HG03575 (cell line): ENCODE measurements at regions not wholly inside any gene's neighbourhood (a gene's known extent, or its start where the extent isn't known, plus 50 kb on each side); places are given as distances from the start of the nearest gene placed in this dataset.

Experiments
- ATAC-seq: cut with Tn5 transposase; IDR thresholded peaks from one replicate; pipeline ENCODE4 v1.9.1; 2021; ENCODE audit not compliant: unreplicated experiment, insufficient number of reproducible peaks, low FRiP score; ENCODE audit errors: extremely low read depth

DNA sequence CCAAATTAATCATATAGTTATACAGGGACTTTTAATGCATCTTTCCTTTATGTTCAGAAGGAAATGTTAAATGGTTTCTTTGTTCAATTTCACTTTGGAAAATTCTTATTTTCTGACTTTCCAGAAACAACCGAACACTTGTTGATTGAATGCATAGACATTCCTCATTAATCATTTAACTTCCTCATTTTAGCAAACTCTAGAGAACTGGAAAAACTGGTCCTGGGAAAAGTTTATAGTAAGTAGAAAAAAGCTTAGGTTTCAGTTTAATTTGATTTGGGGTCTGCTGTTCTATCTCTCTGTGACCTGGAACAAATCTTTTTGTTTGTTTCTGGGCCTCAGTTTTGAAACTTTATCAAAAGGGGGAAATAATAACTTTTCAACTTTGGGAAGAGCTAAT is 320.4 kb downstream of the CMPK2 start:
- ATAC-seq = no peak

DNA sequence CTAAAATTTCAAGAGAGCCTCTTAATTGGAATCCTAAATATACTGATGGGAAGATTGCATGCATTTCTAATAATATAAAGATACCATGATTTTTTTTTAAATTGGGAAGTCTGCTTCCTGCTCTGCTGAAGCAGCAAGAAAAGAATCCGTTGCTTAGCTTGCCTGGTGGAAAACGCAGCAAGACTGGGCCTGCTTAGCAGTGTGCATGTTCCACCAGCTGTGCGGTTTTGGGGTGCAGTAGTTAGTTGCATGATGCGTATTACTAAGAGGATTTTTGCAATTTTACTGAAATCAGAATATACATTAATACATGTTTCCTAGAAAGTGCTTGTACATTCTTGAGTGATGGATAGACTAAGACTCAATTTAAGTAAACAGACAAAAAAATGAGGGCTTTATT is 319.9 kb downstream of the CMPK2 start:
- ATAC-seq = no peak

DNA sequence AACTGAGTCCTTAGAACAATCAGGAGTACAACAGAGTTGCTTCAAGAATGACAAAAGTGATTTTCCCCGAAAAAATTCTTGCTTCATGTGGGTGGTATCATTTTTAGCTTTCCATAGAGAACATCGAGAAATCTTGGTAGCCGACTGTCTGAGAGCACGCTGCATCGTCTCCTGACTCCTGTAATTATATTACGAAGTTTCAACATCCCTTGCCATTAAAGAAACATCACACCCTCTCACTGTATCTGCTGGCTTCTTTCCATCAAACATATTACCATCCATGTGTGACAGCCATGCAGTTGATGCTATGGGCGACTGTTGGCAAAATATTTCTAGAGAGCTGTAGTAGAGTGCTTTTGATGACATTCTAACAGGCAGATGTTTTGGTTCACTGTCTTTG is 311.2 kb downstream of the CMPK2 start:
- ATAC-seq = no peak

DNA sequence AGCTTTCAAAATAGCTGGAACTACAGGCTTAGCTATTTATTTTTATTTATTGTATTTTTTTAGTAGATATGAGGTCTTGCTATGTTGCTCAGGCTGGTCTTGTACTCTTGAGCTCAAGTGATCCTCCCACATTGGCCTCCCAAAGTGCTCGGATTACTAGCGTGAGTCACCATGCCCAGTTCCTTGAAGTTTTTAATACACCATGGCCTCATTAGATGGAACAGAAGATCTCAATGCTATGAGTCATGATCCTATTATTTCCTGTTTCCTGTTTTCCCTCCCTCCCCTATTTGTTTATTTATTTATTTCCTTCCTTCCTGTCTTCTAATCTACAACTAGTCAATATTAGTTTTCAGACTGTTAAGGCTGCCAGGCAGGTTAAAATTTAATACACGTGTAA is 309.0 kb downstream of the CMPK2 start:
- no peak for ATAC-seq

DNA sequence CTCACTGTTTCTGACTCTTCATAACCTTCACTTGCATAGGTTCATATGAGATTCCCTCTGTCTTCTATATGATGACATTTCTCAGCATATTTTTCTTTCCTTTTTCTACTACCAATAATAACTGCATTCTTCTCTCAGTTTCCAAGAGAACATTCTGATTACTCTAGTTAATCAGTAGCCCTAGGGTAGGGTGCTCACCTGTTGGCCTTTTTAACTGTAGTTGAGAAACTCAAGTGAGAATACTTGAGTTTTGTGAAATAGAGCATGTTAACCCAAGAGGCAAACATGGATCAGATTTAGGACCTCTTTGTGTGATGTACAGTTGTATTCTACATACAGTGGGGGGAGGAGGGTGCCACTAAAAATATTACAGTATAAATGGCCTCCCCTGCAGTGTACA is 308.0 kb downstream of the CMPK2 start:
- ATAC-seq = no peak

DNA sequence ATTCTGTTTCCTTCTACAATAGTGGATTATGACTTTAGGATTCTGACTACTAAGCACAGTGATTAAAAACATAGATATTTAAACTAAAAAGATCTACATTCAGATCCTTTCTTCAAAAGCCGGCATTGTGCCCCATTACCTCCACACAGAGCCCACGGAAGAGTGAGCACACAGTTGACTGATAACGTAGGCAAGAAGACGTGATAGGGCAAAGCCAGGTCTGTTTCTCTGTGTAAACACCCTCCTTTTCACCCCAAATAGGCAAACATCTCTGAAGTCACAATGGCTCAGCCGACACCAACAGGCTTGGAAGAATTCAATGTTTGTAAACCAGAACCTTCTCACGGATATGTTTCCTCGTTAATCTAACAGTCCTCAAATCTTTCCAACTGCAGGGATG is 302.9 kb downstream of the CMPK2 start:
- no peak for ATAC-seq

DNA sequence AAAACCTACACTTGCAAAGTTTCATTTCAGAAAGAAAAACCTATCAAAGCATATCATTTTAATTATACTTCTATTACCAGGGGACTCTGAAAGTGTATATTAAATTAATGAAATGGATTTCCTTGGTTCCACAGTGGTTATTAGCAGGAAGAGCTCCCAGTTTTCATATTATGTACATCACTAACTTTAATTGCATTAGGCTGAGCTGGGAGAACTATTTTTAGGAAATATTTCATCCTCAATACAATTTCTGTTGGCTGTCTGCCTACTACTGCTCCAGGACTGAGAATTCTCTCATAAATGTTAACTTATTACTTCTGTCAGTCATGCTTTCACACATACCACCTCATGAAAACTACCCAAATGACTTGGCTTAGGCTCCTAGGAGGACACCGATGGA is 301.4 kb downstream of the CMPK2 start:
- no peak for ATAC-seq

DNA sequence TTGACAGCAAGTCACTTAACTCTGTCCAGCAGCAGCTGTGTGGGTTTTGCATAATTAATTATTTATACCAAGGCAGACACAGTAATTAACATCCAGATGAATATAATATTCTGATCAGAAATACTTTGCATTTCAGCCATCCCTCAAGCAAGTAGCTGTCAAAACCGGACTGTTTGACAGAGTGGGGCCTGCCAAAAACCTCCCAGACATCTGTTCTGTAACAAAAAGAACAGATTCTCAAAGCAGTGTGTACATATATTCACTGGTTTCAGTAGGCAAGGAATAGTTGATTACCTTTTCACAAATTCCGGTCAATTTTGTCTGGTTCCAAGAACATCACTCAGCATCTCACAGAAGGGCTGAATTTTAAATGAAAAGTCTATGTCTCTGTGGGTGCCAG is 291.6 kb downstream of the CMPK2 start:
- ATAC-seq = no peak

DNA sequence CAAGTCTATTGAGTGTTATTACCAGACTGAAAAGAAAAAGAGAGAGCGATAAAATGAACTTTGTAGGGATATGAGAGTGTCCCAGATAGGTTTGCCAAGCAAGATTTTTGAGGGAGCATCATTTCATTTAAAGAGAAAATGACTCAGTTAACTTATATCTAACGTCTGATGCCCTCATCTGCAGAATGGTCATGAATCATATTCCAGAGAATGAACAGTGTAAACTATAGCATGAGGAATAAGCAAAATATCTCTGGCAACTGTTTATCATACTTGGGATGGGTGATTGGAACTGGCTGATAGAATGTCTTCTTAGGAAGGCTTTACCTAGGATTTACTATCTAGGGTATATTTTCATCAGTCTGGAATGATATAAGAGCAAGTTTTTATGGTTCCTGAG is 289.4 kb downstream of the CMPK2 start:
- no peak for ATAC-seq

DNA sequence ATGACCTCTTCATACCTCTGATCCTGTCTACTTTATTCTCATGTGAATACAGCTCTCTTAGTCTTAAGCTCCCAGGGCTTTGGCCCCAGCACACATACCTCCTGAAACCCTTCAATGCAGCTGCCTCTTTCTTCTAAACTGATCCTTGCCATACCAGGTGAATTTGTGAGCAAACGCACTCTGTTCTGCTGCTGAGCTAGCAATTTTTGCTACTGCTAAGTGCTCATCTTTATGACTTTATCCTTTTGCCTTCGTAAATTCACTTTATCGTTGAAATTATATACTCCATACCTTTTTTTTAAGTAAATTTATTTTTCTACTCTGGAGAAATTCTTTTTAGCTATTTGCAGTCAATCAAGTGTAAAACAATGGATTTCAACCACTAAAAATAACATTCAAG is 287.7 kb downstream of the CMPK2 start:
- no peak for ATAC-seq

DNA sequence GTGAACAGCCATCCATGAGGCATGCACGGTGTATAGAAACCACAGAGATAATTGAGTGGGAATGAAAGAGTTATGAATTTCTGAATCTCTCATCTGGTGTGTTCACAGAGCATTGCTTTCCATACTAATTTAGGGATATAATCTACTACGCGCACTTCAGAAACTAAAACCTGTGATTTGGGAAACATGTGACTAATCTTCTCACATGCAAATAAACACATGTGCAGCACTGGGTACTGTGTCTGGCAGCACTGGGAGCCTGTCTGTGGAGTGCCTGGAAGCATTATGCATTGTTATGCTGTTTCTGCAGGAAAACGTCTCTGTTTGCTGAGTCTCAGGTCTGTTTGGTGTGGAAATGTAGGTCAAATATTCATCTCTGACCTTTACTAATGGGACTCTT is 287.3 kb downstream of the CMPK2 start:
- no peak for ATAC-seq

DNA sequence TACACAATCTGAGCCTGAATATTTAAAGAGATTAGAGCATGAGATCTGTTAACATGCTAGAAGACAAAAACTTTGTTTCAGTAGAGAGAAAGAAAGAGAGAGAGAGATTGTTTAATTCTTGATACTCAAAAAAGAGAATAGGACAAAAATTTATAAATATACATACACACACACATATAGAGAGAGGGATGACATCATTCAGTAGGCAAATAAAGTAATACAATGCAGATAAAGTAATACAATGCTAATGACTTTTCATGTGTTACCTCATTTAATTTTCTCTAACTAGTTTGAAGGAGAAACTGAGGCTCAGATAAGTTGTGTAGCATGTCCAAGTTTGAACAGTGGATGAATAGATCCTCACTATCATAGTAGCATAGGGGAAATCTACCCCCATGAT is 286.4 kb downstream of the CMPK2 start:
- ATAC-seq = no peak

DNA sequence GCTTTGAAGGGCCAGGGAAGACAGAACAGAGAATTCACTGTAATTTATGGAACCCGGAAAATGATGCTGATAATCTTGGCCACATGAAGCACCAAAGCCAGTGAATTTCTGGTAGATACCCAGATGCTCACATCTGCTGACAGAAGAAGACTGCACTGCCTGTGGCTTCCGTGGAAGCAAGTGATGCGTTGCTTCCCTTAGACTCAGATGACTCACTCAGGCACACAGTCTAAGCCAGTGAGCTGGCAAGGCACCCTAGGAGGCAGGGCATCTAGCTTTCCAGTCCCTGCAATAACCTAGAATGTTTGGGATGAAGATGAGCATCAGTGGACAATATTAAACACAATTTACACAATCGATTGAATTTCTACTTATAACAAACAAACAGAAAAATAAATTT is 284.7 kb downstream of the CMPK2 start:
- no peak for ATAC-seq

DNA sequence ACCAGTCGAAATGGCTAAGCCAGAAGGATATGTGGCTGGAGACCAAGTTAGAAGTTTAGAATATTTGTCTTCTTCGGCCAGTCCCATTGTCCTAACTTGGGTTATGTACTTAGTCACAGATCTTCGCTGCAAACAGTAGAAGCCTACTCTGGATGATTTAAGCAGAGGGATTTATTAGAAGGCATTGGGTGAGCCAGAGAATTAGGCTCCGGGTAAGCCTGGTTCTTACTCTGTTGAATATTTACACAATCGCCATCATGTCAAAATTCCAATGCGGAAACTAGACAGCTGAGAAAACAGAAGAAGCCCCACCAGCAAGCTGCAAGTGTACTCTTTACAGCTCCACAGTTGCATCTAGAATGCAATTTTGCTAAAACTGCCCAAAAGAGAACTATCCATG is 276.6 kb downstream of the CMPK2 start:
- no peak for ATAC-seq

DNA sequence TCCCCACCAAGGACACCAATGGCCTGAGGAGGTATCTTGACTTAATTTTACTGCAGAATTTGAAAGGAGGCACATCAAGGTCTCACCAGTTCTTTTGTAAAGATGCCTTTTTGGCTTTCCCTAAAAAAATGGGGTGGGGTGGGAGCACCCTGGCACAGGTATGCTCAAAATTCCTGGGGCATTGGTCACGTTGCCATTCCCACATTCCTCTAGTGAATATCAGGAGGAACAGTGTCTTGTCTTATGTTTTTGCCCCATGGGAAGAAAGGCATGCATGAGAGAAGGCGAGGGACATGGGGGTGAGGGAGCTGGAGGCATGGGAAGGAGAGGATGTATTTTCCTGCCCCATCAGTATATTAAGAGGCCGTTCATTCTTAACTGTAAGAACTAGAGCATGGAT is 275.3 kb downstream of the CMPK2 start:
- no peak for ATAC-seq

DNA sequence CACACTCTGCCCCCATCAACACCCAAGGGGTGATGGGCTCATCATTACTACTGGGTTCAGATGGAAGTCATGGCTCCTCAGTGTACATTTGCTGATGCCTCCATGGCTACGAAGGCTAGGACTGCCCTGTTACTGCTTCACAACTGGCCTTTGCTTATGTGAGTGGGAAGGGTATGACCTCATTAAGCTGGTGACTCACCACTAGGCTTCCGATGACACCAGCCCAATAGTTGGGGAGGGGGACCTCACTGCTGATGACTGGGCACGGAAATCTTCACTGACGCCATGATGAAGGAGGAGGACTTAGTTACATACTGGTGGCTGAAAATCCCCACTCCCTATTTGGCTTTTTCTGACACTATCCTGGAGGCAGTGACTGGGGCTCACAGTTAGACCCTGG is 263.2 kb downstream of the CMPK2 start:
- ATAC-seq = no peak

DNA sequence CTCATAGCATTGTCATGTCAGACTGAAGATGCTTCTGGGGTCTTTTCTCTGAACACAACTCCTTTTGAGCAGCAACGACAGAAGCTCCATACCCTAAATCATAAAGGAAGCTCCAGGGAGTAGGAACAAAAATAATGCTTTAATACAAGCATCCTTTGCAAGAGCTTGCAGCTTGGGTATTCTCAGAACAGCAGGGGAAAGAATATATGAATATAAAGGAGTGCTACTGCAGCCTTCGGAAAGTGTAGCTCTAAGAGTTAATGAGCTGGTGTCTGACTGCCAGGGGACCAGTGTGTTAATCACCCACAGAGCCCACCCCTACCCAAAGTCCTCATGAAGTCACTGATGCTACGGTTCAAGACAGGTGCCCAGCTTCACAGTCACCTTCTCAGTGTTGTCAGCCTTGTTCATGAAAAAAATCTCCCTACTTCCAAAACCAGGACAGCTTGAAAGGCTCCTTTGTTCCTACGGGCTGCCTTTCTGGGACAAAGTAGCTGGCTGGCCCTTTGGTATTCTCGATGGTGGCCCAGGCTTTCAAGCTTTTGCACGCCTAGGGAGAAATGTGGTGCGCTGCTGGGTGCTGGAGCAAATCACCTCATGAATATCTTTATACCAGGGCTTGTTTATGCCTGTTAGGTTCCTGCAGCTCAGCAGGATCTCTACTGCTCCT is 259.7 kb downstream of the CMPK2 start:
- ATAC-seq = no peak

DNA sequence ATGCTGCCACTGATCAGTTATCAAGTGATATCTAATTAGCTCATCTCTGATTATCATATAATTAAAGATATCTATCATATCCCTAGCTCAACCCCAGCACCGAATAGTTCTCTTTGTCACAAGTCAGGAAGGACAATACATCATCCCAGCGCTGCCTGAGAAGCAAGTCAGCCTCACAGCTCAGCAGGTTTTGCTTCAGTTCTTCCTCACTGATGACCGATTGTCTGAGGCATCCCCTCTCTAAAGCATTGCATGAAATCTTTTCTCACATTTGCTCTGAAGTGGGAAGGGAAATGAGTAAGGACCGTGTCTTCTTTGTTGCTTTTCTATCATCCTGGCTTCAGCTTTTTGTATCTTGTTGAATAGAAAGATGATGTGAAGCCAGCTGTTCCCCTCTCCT is 247.9 kb downstream of the CMPK2 start:
- no peak for ATAC-seq

DNA sequence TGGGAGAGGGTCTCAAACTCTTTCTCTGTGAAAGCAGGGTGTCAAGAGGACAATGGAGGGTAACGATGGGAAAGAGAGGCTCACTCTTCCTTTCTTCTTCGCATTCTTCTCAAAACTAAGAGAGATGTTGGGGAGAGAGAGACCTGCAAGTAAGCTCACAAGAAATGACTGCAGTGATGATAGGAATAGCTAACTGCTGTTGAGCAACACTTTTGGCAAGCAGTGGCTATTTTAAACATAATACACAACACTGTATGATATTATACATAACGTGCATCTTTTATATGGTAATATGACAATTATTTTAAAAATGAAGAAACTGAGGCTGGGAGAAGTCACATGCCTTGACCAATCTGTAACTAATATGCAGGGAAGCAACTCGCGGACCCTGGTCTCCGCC is 247.5 kb downstream of the CMPK2 start:
- no peak for ATAC-seq

DNA sequence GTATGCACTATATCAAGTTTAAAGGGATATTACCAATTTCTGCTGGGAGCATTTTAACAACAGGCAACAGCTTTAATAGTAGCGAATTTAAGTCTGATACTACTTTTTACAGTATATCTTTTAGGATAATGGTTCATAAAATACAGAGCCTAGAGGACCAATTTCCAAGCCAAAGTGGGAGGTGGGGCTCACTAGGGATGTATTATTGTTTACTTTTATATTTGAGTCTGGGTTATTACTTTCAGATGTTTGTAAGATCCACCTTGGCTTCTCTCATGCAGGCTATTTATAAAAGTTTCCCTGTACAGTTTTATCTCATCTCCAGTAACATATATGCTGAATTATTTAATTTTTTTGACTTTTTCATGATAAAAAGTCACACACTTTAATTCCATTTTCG is 242.0 kb downstream of the CMPK2 start:
- ATAC-seq = no peak

DNA sequence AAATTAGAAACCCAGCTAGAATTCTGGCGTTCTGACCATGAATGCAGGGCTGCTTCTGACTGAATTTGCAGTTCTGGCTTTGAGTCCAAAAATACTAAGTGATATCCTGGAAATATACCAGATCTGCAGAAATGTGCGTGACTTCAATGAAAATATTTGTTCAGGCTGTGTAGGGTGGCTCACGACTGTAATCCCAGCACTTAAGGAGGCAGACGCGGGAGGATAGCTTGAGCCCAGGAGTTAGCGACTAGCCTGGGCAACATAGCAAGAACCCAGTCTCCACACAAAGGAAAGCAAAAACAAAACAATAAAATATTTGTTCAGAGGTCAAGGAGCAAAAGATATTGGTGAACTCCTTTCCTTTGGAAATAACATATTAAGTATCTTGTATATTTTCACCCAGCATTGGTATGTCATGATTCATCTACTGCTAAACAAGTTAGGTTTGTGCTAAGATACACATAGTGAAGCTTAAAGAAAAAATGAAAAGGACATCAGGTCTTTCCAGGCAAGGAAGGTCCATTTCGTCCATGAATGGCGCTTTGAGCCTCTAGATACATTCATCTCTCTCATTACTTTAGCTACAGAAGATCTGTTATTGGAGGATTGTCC is 239.2 kb downstream of the CMPK2 start:
- no peak for ATAC-seq
